ENCODE measurements at regions not wholly inside any gene's neighbourhood (a gene's known extent, or its start where the extent isn't known, plus 50 kb on each side); places are given as distances from the start of the nearest gene placed in this dataset.
"Not testable (repeated sequence)": the region's sequence is repeated elsewhere in the genome, so short reads cannot be mapped to it uniquely, and the experiment has no call there.

GRCh38 chr1:192462616-192463015, 113.0 kb upstream of the RGS1 start:
- no peak for DNase-seq
- WGBS, 2 donors, result 70 to 81% methylated on average over 3 of the region's 3 CpGs

GRCh38 chr1:192463661-192464060, 111.9 kb upstream of the RGS1 start:
- intact Hi-C loops (cut with DNase I), result no loop called here
- no peaks in the 10 kb centered on the region for H3K9me3 ChIP-seq
- H3K27ac ChIP-seq, result no peak overlapping the region
- no peaks in the 10 kb centered on the region for H3K27me3 ChIP-seq
- H3K4me3 ChIP-seq, result no peak overlapping the region
- WGBS, 2 donors, result 63 to 66% methylated on average over 3 of the region's 3 CpGs
- no peaks in the 10 kb centered on the region for H3K36me3 ChIP-seq
- no peak for TF ChIP-seq CTCF (IDR thresholded peaks at IDR 0.05)
- no peak for TF ChIP-seq POLR2A (IDR thresholded peaks at IDR 0.05)
- H3K4me1 ChIP-seq, result no peaks in the 10 kb centered on the region
- no peak for DNase-seq

More at GRCh38 chr1:192462616-192463015, 113.0 kb upstream of the RGS1 start:
- Histone ChIP-seq H3K27me3 (no peaks in the 10 kb centered on the region), H3K4me1 (no peaks in the 10 kb centered on the region), H3K36me3 (no peaks in the 10 kb centered on the region), H3K27ac (no peak overlapping the region), H3K9me3 (no peaks in the 10 kb centered on the region), H3K4me3 (no peak overlapping the region)
- TF ChIP-seq POLR2A (IDR thresholded peaks at IDR 0.05) (no peak), CTCF (IDR thresholded peaks at IDR 0.05) (no peak)
- intact Hi-C loops (cut with DNase I), result no loop called here

GRCh38 chr1:192465221-192465620, 110.4 kb upstream of the RGS1 start:
- H3K4me1 ChIP-seq; H3K9me3 ChIP-seq; H3K27me3 ChIP-seq; DNase-seq; H3K36me3 ChIP-seq; intact Hi-C loops (cut with DNase I); H3K4me3 ChIP-seq; H3K27ac ChIP-seq: not testable (repeated sequence)
- 55 to 66% methylated on average over 4 of the region's 4 CpGs for WGBS, 2 donors

- no peak for DNase-seq
These were observed 101.4 kb upstream of the RGS1 start for GRCh38 chr1:192474080-192474683.

GRCh38 chr1:192475329-192475728, 100.2 kb upstream of the RGS1 start:
- TF ChIP-seq POLR2A (IDR thresholded peaks at IDR 0.05), result no peak
- no peak for TF ChIP-seq CTCF (IDR thresholded peaks at IDR 0.05)
- intact Hi-C loops (cut with DNase I), result loop anchor here (5.0 kb wide), 1 partner anchor 132 kb away; no protein-coding TSS in a partner anchor

More at GRCh38 chr1:192474080-192474683, 101.4 kb upstream of the RGS1 start:
- H3K27me3 ChIP-seq, result peaks cover 0 to 18% (median 0%) of the 10 kb centered on the region in 4 donors
- no peaks in the 10 kb centered on the region for H3K36me3 ChIP-seq
- H3K4me3 ChIP-seq, result no peak overlapping the region
- peaks cover 0 to 6% (median 0%) of the 10 kb centered on the region in 3 donors for H3K4me1 ChIP-seq
- whole genome bisulfite sequencing, 2 donors, result 41 to 43% methylated on average over 5 of the region's 5 CpGs
- H3K9me3 ChIP-seq, result no peaks in the 10 kb centered on the region
- intact Hi-C loops (cut with DNase I), result no loop called here
- TF ChIP-seq CTCF (IDR thresholded peaks at IDR 0.05), result peak; percentile 38 to 73 (median 64)
- no peak for TF ChIP-seq POLR2A (IDR thresholded peaks at IDR 0.05)
- no peak overlapping the region for H3K27ac ChIP-seq

More at GRCh38 chr1:192475329-192475728, 100.2 kb upstream of the RGS1 start:
- H3K4me3 ChIP-seq, result no peak overlapping the region
- H3K9me3 ChIP-seq, result no peaks in the 10 kb centered on the region
- H3K4me1 ChIP-seq, result peaks cover 0 to 6% (median 0%) of the 10 kb centered on the region in 3 donors
- DNase-seq, result no peak
- WGBS, 2 donors, result 81 to 97% methylated on average over 6 of the region's 6 CpGs
- no peaks in the 10 kb centered on the region for H3K36me3 ChIP-seq
- peaks cover 0 to 12% (median 0%) of the 10 kb centered on the region in 4 donors for H3K27me3 ChIP-seq
- no peak overlapping the region for H3K27ac ChIP-seq

All from esophagus squamous epithelium (tissue), 5 donors.